Sigmoid colon (tissue), 6 donors: ENCODE measurements at regions not wholly inside any gene's neighbourhood (a gene's known extent, or its start where the extent isn't known, plus 50 kb on each side); places are given as distances from the start of the nearest gene placed in this dataset.

Experiments used
- DNase-seq: peaks from one replicate; pipeline ENCODE4 v3.0.0-alpha.2; 2019
- H3K27ac ChIP-seq, 4 donors: fragments of 200-600 bp; sonication (generic); one replicate each; pipeline ENCODE4 v1.5.1; 2016 to 2019; ENCODE audit warnings: mild to moderate bottlenecking in 1 of 4
- H3K27me3 ChIP-seq, 3 donors: fragments of 200-600 bp; sonication (generic); one replicate each; pipeline ENCODE4 v1.5.1; 2019; ENCODE audit warnings: mild to moderate bottlenecking in 1 of 3
- H3K36me3 ChIP-seq, 4 donors: fragments of 200-600 bp; sonication (generic); one replicate each; pipeline ENCODE4 v1.5.1; 2016 to 2019
- H3K4me1 ChIP-seq, 4 donors: fragments of 200-600 bp; sonication (generic); one replicate each; pipeline ENCODE4 v1.5.1; 2017 to 2019
- H3K4me3 ChIP-seq, 4 donors: fragments of 200-600 bp; sonication (generic); one replicate each; pipeline ENCODE4 v1.5.1; 2017 to 2019; ENCODE audit warnings: mild to moderate bottlenecking in 2 of 4, moderate library complexity in 1 of 4
- H3K9me3 ChIP-seq, 4 donors: fragments of 200-600 bp in 3 of 4; sonication (generic) in 3 of 4; one replicate each; pipeline versions ENCODE4 v1.5.1 to v1.6.1; 2013 to 2019
- CTCF ChIP-seq, 4 experiments: fragments of 450-650 bp in 3 of 4; fragments of 200-600 bp in 1 of 4; IDR thresholded peaks; one replicate each; pipeline ENCODE4 v1.5.1; 2016 to 2019; ENCODE audit warnings: antibody characterized with exemption in 4 of 4, mild to moderate bottlenecking in 3 of 4, moderate library complexity in 2 of 4
- EP300 ChIP-seq, 4 donors: sonication (generic); formaldehyde crosslinking; IDR thresholded peaks; one replicate each; pipeline ENCODE4 v1.6.1; 2017; ENCODE audit warnings: antibody characterized with exemption in 4 of 4
- POLR2A ChIP-seq, 2 donors: fragments of 450-650 bp; IDR thresholded peaks; one replicate each; pipeline ENCODE4 v1.6.1; 2016; ENCODE audit warnings: antibody characterized with exemption in 2 of 2, mild to moderate bottlenecking in 2 of 2, moderate library complexity in 2 of 2
- POLR2AphosphoS5 ChIP-seq, 4 donors: sonication (generic); formaldehyde crosslinking; IDR thresholded peaks; one replicate each; pipeline ENCODE4 v1.6.1; 2017; ENCODE audit warnings: antibody characterized with exemption in 4 of 4
- WGBS, 2 donors: extraction: QIAGEN DNeasy Blood & Tissue Kit; methylation state at CpG; one replicate each; pipeline ENCODE4 v1.1.7; 2013; 5-methylcytosine and 5-hydroxymethylcytosine counted together
- intact Hi-C: fragments of 100-400 bp; cut with DNase I; formaldehyde crosslinking; loops from one replicate; pipeline ENCODE4 v1.15.1; 2023
- donor health status: healthy with polysubstance abuse.
- donor health status: healthy.

DNA sequence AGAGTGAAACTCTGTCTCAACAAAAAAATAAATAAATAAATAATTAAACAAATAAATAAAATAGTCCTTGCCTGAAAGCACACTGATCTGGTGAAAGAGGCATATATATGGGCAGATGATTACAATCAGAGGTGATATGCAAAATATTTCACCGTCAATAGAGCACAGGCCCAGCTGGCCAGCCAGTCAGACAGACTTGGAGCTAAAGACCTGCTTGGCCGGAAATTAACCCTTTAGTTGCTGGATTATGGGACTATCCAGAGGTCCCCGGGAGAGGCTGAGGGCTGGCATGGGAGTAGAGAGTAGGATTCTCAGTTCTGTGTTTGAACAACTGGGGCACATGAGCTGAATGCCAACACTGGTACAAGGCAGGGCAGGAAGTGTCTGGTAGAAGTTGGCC, 59.1 kb upstream of the CTNNB1 start:
- H3K9me3 ChIP-seq: peaks cover 0 to 1% (median 0%) of the 10 kb centered on the region in 4 donors
- no peaks in the 10 kb centered on the region for H3K36me3 ChIP-seq
- TF ChIP-seq POLR2A (IDR thresholded peaks at IDR 0.05) (no peak), EP300 (IDR thresholded peaks at IDR 0.05) (no peak), POLR2AphosphoS5 (IDR thresholded peaks at IDR 0.05) (no peak), CTCF (IDR thresholded peaks at IDR 0.05) (no peak)
- no peak overlapping the region for H3K4me3 ChIP-seq
- H3K4me1 ChIP-seq: no peaks in the 10 kb centered on the region
- no peak overlapping the region for H3K27ac ChIP-seq
- 79 to 83% methylated on average over 3 of the region's 3 CpGs for WGBS, 2 donors
- H3K27me3 ChIP-seq: no peaks in the 10 kb centered on the region
- intact Hi-C loops: no loop called here
- DNase-seq: no peak

GRCh38 chr3:41141433-41142167, 57.7 kb upstream of the CTNNB1 start:
- 85 to 92% methylated on average over 7 of the region's 7 CpGs for WGBS, 2 donors

GRCh38 chr3:41143421-41144031, 55.8 kb upstream of the CTNNB1 start:
- Histone ChIP-seq H3K9me3 (peaks cover 0 to 8% (median 0%) of the 10 kb centered on the region in 4 donors), H3K4me3 (no peak overlapping the region), H3K36me3 (no peaks in the 10 kb centered on the region), H3K27me3 (no peaks in the 10 kb centered on the region), H3K4me1 (no peaks in the 10 kb centered on the region), H3K27ac (no peak overlapping the region)
- whole genome bisulfite sequencing, 2 donors: 82 to 86% methylated on average over 3 of the region's 3 CpGs
- no peak for DNase-seq
- intact Hi-C loops: no loop called here
- TF ChIP-seq EP300 (IDR thresholded peaks at IDR 0.05): no peak
- TF ChIP-seq POLR2AphosphoS5 (IDR thresholded peaks at IDR 0.05): peak in 1 of 4 donors; percentile 11

More at GRCh38 chr3:41141433-41142167, 57.7 kb upstream of the CTNNB1 start:
- intact Hi-C loops: no loop called here
- TF ChIP-seq POLR2AphosphoS5 (IDR thresholded peaks at IDR 0.05) (no peak), CTCF (IDR thresholded peaks at IDR 0.05) (no peak), POLR2A (IDR thresholded peaks at IDR 0.05) (no peak), EP300 (IDR thresholded peaks at IDR 0.05) (no peak)
- Histone ChIP-seq H3K27me3 (no peaks in the 10 kb centered on the region), H3K27ac (no peak overlapping the region), H3K4me1 (no peaks in the 10 kb centered on the region), H3K36me3 (no peaks in the 10 kb centered on the region), H3K4me3 (no peak overlapping the region), H3K9me3 (peaks cover 0 to 8% (median 0%) of the 10 kb centered on the region in 4 donors)
- DNase-seq: no peak

GRCh38 chr3:41144631-41145030, 54.7 kb upstream of the CTNNB1 start:
- no peaks in the 10 kb centered on the region for H3K27me3 ChIP-seq
- no peak overlapping the region for H3K27ac ChIP-seq
- no peak overlapping the region for H3K4me3 ChIP-seq
- no peaks in the 10 kb centered on the region for H3K36me3 ChIP-seq
- intact Hi-C loops: no loop called here
- H3K9me3 ChIP-seq: peaks cover 0 to 8% (median 0%) of the 10 kb centered on the region in 4 donors
- no peaks in the 10 kb centered on the region for H3K4me1 ChIP-seq
- 83 to 86% methylated on average over 1 of the region's 1 CpG for WGBS, 2 donors
- TF ChIP-seq POLR2AphosphoS5 (IDR thresholded peaks at IDR 0.05) (no peak), POLR2A (IDR thresholded peaks at IDR 0.05) (no peak), CTCF (IDR thresholded peaks at IDR 0.05) (no peak), EP300 (IDR thresholded peaks at IDR 0.05) (no peak)
- no peak for DNase-seq

- 87 to 89% methylated on average over 2 of the region's 2 CpGs for WGBS, 2 donors
- no peak overlapping the region for H3K4me3 ChIP-seq
- intact Hi-C loops: no loop called here
- DNase-seq: no peak
- no peaks in the 10 kb centered on the region for H3K36me3 ChIP-seq
- no peak overlapping the region for H3K27ac ChIP-seq
- TF ChIP-seq POLR2AphosphoS5 (IDR thresholded peaks at IDR 0.05) (no peak), POLR2A (IDR thresholded peaks at IDR 0.05) (no peak), CTCF (IDR thresholded peaks at IDR 0.05) (no peak), EP300 (IDR thresholded peaks at IDR 0.05) (no peak)
- H3K27me3 ChIP-seq: no peaks in the 10 kb centered on the region
- peaks cover 0 to 8% (median 0%) of the 10 kb centered on the region in 4 donors for H3K9me3 ChIP-seq
- no peaks in the 10 kb centered on the region for H3K4me1 ChIP-seq
Observed at GRCh38 chr3:41148478-41148877, 50.8 kb upstream of the CTNNB1 start.
